ENCODE measurements at regions not wholly inside any gene's neighbourhood (a gene's known extent, or its start where the extent isn't known, plus 50 kb on each side); places are given as distances from the start of the nearest gene placed in this dataset.

DNA sequence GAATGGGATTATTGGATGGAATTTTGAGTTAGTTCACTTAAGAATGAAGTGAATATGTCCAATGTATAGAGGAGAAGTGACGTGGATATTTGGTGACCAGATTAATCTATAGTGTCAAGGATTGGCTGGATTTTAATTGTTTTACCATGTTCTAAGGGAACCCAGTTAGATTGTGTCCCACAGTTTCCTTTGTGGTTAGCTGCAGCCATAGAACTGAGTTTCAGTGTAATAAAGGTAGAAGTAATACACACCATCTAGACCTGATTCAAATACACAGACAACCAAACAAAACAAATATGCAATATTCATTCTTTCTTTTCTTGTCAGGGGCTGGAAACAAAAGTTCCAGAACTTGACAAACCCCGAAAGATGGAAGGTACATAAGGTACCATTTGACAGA lies 88.0 kb upstream of the RGS18 start:
- TF ChIP-seq EP300 (IDR thresholded peaks at IDR 0.05): no peak
- TF ChIP-seq, protein P1, sequence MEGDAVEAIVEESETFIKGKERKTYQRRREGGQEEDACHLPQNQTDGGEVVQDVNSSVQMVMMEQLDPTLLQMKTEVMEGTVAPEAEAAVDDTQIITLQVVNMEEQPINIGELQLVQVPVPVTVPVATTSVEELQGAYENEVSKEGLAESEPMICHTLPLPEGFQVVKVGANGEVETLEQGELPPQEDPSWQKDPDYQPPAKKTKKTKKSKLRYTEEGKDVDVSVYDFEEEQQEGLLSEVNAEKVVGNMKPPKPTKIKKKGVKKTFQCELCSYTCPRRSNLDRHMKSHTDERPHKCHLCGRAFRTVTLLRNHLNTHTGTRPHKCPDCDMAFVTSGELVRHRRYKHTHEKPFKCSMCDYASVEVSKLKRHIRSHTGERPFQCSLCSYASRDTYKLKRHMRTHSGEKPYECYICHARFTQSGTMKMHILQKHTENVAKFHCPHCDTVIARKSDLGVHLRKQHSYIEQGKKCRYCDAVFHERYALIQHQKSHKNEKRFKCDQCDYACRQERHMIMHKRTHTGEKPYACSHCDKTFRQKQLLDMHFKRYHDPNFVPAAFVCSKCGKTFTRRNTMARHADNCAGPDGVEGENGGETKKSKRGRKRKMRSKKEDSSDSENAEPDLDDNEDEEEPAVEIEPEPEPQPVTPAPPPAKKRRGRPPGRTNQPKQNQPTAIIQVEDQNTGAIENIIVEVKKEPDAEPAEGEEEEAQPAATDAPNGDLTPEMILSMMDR (IDR thresholded peaks at IDR 0.05): no peak
- TF ChIP-seq POLR2AphosphoS5 (IDR thresholded peaks at IDR 0.05): no peak

Data from upper lobe of left lung (tissue), 4 donors.